DMS 273 (cell line): ENCODE measurements at regions not wholly inside any gene's neighbourhood (a gene's known extent, or its start where the extent isn't known, plus 50 kb on each side); places are given as distances from the start of the nearest gene placed in this dataset.

Experiments used
- DNase-seq: peaks from one replicate; lab custom pipeline; 2025; ENCODE audit not compliant: unreplicated experiment; lab: John Stamatoyannopoulos, UW

GRCh38 chr1:25082216-25082899 is 149.9 kb downstream of the SYF2 start:
- no peak for DNase-seq

DNA sequence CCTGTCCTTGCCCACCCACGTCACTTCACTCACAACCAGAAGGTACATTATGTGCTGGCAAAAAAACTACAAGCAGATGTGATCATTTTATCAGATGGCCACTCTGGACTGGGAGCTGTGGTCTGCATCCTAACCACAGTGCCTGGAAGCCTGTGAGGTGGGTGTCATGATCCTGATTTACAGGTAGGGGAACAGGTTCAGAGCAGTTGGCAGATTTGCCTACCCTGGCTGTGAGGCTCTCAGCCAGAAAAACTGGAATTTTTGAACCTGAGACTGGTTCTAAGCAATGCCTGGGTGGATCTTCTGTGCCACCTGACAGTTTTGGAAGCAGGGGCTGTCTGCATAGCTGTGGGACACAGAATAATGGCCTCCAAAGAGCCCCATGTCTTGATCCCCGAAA is 150.8 kb downstream of the SYF2 start:
- no peak for DNase-seq

DNA sequence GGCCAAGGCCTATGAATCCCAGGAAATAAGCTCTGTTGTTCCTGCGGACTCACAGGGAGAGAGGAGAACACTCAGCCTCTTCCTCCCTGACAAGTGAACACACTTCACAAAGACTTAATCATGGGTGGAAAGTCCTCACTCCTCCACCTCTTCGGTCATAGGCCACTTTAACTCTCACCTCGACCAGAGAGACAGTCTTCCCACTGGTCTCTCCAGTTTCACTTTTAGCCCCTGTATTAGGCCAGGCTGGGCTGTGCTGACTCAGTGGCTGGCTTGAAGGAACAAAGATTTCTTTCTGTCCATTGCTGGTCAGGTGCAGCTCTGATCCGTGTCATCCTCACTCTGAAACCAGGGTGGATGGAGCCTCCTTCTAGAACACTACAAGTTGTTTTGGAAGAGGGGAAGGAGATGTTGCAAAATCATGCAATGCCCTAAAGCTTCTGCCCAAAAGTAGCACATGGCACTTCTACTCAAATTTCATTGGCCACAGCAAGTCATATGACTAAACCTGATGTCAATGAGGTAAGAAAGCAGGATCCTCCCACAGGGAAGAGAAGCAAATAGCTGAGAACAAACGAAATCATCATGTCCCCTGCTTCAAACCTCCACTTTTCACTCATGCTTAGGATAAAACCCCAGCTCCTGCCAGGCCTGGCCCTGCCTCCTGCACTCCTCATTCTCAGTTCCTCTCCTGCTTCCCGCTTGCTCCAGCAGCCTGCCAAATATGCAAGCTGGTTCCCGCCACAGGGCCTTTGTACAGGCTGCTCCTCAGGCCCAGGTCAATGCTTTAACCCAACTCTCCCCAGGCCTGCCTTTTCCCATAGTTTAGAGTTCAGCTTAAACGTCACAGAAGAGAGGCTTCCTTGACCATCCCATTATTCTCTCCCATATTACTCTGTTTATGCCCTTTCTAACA is 150.5 kb upstream of the RUNX3 start:
- DNase-seq: peak; percentile 24

- DNase-seq: no peak
Measured at GRCh38 chr1:25079048-25079447, 149.0 kb upstream of the RUNX3 start.

DNA sequence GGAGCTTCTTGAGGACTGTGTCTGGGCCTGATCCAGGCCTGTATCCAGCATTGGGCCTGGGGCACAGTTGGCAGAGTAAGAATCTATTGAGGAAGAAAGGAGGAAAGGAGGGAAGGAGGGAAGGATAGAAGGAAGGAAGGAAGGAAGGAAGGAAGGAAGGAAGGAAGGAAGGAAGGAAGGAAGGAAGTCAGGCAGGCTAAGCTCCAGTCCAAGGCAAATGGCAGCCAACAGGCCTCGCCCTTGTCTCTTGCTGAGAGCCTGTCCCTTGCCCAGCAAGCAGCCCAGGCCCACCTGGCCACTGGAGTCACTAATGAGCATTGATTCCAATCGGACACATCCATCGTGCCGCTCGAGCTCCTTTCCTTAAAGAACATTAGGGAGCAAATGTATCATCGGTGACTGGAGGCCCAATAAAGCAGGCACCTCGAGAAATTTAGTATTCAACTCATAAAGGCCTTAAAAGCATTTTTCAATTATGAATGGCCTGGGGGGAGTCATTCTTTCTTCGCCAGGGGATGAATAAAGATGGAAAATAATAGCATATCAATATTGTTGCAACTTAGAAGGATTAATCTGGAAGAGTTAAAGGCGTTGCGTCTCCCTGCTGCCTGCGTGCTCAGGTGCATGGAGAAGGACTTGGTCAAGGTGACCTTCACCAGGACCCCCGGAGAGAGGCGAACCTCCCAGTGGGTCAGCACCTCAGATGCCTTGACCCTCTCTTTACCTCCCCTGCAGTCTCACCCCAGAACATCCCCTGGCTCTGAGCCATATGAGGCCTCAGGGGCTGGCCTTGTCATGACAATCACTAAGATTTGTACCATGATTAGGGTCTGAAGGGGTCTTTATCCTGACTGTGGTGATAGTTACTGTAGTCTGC is 144.5 kb upstream of the RUNX3 start:
- DNase-seq: no peak

- DNase-seq: no peak
Measured at GRCh38 chr1:25073640-25074270, 143.7 kb upstream of the RUNX3 start.

DNA sequence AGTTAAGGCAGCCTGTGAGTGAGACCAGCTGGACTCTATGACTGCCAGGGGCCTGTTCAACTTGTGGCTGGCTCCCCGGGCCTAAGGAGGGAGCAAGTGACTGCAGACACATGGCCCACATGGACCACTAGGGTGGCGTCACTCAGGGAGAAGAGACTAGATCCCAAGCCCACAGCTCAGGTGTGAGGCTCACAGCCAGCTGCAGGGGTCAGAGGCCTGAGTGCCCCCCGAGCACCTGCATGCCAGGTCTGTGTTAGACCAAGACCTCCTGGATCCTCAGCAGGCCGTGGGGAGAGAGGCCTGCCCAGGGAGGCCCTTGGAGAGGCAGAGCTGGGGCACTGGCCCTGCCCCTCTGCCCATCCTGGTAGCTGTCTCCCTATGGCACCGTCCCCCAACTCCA is 142.4 kb upstream of the RUNX3 start:
- DNase-seq: no peak

- DNase-seq: no peak
Measured at GRCh38 chr1:25068829-25069228, 138.8 kb upstream of the RUNX3 start.

GRCh38 chr1:25068316-25068715 is 138.2 kb upstream of the RUNX3 start:
- DNase-seq: no peak

- no peak for DNase-seq
Measured at GRCh38 chr1:25067518-25068251, 137.6 kb upstream of the RUNX3 start.

GRCh38 chr1:25066731-25067517 is 136.8 kb upstream of the RUNX3 start:
- DNase-seq: no peak

DNA sequence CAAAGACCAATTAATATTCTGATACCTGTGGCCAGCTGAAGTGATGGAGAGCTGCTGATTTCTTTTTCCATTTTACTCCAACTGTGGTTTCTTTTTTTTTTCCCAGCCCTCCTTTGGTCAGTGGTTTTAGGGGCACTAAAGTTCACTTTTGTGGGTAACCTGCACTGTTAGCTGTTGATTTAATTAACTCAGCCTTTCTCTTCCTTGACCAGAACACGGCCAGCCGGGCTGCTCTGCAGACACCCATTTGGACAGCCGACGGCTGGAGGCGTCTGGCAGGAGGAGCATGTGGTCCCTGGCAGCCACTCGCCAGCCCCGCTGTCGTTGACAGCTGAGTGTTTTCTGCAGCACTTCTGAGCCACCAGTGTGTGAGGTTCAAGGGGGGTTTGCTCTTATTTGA is 136.2 kb upstream of the RUNX3 start:
- DNase-seq: no peak

DNA sequence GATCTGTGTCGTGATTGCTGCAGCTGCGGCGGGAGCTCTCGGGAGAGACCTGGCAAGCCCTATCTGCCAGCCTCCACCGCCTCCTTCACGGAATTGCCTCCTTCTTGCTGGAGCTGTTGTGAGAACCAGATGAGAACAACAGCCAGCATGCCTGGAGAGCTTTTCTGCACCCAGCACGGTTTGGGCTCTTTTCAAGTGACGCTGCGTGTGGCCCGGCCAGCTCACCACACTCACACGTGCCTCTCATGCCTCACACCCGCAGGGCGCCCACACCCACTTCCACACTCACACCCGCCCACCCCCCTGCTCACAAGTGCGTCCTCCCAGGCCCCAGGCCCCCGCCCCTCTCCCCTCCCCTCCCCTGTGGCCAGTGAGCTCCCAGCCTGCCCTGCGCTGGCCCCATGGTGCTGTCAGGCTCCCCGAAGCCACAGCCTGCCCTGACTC is 135.7 kb upstream of the RUNX3 start:
- DNase-seq: no peak

DNA sequence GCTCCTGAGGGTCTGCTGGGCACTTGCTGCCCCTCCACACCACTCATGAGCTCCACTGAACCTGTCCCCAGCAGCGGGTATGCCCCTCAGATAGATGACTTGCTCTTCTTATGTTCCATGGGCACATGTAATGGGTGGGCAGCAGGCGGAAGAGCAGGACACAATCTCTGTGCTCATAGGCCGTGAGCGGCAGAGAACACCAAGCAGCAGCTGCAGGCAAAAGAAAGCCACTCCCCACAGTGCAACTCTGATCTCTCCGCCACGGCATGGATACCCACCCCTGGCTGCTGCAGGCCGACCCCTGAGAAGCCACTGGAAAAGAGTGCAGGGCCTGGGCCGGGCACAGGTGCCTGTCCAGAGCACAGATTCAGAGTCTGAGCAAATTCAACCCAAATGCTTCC is 135.2 kb upstream of the RUNX3 start:
- DNase-seq: no peak

DNA sequence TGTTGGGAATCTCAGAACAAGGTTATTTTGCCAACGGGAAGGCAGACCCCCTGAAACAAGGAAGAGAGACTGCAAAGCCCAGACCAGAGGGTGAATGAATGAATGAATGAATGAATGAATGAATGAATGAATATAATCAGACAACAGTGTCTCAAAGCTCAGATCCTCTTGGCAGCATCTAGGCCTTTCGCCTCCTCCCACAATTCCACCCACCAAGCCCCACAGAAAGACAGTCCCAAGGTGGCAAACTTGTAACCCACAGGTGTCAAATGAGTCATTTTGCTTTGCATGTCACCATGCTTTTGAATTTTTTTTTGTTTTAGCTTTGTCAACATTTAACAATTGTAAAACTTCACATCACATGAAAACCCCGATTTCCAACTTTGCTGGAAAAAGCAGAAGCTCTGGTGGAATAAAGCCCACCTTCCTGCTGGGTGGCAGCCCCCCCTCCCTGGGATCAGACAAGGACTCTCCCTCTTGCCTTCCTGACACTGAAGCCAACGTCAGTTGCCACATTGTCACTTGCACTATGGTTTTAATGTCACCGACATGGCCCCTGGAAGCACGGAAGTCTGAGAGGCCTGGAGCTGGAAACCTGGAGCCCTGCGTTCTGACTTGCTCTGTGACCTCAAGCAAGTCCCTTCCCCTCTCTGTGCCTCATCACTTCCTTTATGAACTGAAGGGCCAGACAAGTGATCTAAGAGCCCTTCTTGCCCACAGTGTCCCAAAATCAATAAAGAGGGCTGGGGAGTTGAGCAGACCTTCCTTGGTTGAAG is 134.6 kb upstream of the RUNX3 start:
- DNase-seq: no peak

GRCh38 chr1:25063591-25064416 is 133.7 kb upstream of the RUNX3 start:
- DNase-seq: no peak

GRCh38 chr1:25062621-25063255 is 132.7 kb upstream of the RUNX3 start:
- no peak for DNase-seq
